Adrenal gland (tissue), 5 donors: ENCODE measurements at regions not wholly inside any gene's neighbourhood (a gene's known extent, or its start where the extent isn't known, plus 50 kb on each side); places are given as distances from the start of the nearest gene placed in this dataset.

Source experiments
- POLR2A ChIP-seq, 2 donors: fragments of 450-650 bp; IDR thresholded peaks; one replicate each; pipeline ENCODE4 v1.6.1; 2017; ENCODE audit warnings: antibody characterized with exemption in 2 of 2, mild to moderate bottlenecking in 2 of 2, moderate library complexity in 1 of 2
- TF ChIP-seq, protein P1 (sequence below), 6 experiments: fragments of 450-650 bp in 4 of 6; fragments of 200-600 bp in 2 of 6; sonication (generic) in 1 of 6; IDR thresholded peaks; 1 replicate in 5 of 6; 2 replicates in 1 of 6; pipeline versions ENCODE4 v1.5.1 to v1.8.0; 2016 to 2021; ENCODE audit warnings: antibody characterized with exemption in 6 of 6, mild to moderate bottlenecking in 2 of 6, moderate library complexity in 1 of 6
- donor health status: DM: no; HTN: no; CAD: no.

- TF ChIP-seq, protein P1, sequence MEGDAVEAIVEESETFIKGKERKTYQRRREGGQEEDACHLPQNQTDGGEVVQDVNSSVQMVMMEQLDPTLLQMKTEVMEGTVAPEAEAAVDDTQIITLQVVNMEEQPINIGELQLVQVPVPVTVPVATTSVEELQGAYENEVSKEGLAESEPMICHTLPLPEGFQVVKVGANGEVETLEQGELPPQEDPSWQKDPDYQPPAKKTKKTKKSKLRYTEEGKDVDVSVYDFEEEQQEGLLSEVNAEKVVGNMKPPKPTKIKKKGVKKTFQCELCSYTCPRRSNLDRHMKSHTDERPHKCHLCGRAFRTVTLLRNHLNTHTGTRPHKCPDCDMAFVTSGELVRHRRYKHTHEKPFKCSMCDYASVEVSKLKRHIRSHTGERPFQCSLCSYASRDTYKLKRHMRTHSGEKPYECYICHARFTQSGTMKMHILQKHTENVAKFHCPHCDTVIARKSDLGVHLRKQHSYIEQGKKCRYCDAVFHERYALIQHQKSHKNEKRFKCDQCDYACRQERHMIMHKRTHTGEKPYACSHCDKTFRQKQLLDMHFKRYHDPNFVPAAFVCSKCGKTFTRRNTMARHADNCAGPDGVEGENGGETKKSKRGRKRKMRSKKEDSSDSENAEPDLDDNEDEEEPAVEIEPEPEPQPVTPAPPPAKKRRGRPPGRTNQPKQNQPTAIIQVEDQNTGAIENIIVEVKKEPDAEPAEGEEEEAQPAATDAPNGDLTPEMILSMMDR (IDR thresholded peaks at IDR 0.05), result no peak
- TF ChIP-seq POLR2A (IDR thresholded peaks at IDR 0.05), result no peak
Observed at GRCh38 chr1:4160181-4160580, 260.1 kb upstream of the C1orf174 start.
